HG03159 (cell line): ENCODE measurements at regions not wholly inside any gene's neighbourhood (a gene's known extent, or its start where the extent isn't known, plus 50 kb on each side); places are given as distances from the start of the nearest gene placed in this dataset.
"Not testable (repeated sequence)": the region's sequence is repeated elsewhere in the genome, so short reads cannot be mapped to it uniquely, and the experiment has no call there.

Source experiments
- ATAC-seq: cut with Tn5 transposase; IDR thresholded peaks from one replicate; pipeline ENCODE4 v1.9.1; 2021; ENCODE audit warnings: mild to moderate bottlenecking, moderate library complexity; ENCODE audit not compliant: unreplicated experiment

- ATAC-seq = not testable (repeated sequence)
Observed at GRCh38 chr1:220475608-220476007, 52.3 kb upstream of the MARK1 start.

- ATAC-seq = not testable (repeated sequence)
Observed at GRCh38 chr1:220475141-220475540, 52.8 kb upstream of the MARK1 start.

GRCh38 chr1:220473440-220473839, 54.5 kb upstream of the MARK1 start:
- ATAC-seq = no peak

- no peak for ATAC-seq
Observed at GRCh38 chr1:220462752-220463151, 65.2 kb upstream of the MARK1 start.

- no peak for ATAC-seq
Observed at GRCh38 chr1:220458936-220459335, 69.0 kb upstream of the MARK1 start.

- no peak for ATAC-seq
Observed at GRCh38 chr1:220457957-220458609, 69.9 kb upstream of the MARK1 start.

GRCh38 chr1:220455559-220455958, 72.4 kb upstream of the MARK1 start:
- no peak for ATAC-seq

- ATAC-seq = no peak
Observed at GRCh38 chr1:220454155-220454777, 73.7 kb upstream of the MARK1 start.

GRCh38 chr1:220453371-220453770, 74.6 kb upstream of the MARK1 start:
- ATAC-seq = no peak

GRCh38 chr1:220451532-220451931, 76.4 kb upstream of the MARK1 start:
- ATAC-seq = no peak

- no peak for ATAC-seq
Observed at GRCh38 chr1:220450927-220451326, 77.0 kb upstream of the MARK1 start.

GRCh38 chr1:220448217-220448616, 79.7 kb upstream of the MARK1 start:
- ATAC-seq = no peak

GRCh38 chr1:220444586-220444985, 83.3 kb upstream of the MARK1 start:
- ATAC-seq = not testable (repeated sequence)

GRCh38 chr1:220441211-220441610, 86.7 kb upstream of the MARK1 start:
- no peak for ATAC-seq

- no peak for ATAC-seq
Observed at GRCh38 chr1:220438741-220439140, 89.2 kb upstream of the MARK1 start.

GRCh38 chr1:220432408-220432807, 95.5 kb upstream of the MARK1 start:
- no peak for ATAC-seq

- ATAC-seq = no peak
Observed at GRCh38 chr1:220431554-220432239, 96.2 kb upstream of the MARK1 start.

GRCh38 chr1:220430586-220430985, 97.3 kb upstream of the MARK1 start:
- ATAC-seq = no peak

GRCh38 chr1:220430059-220430458, 97.9 kb upstream of the MARK1 start:
- no peak for ATAC-seq

GRCh38 chr1:220426989-220427388, 100.9 kb upstream of the MARK1 start:
- no peak for ATAC-seq

- no peak for ATAC-seq
Observed at GRCh38 chr1:220425852-220426251, 102.1 kb upstream of the MARK1 start.

GRCh38 chr1:220421508-220421907, 106.4 kb upstream of the MARK1 start:
- ATAC-seq = no peak
